ENCODE measurements at regions not wholly inside any gene's neighbourhood (a gene's known extent, or its start where the extent isn't known, plus 50 kb on each side); places are given as distances from the start of the nearest gene placed in this dataset.

DNA sequence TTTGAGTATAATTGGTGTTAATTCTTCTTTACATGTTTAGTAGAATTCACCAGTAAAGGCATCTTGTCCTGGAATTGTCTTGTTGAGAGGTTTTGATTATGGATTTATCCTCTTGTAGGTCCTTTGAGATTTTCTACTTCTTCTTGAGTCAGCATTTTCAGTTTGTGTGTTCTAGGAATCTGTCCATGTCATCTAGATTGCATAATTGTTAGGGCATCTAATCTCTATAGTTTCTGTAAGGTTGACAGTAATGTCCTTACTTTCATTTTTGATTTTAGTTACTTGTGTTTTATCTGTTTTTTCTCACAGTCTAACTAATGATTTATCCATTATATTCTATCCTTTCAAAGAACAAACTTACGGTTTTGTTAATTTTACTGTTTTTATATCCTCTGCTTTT lies 492.0 kb downstream of the FGF9 start (continued):
- TF ChIP-seq NR2C2 (CRISPR knock-in tag; IDR thresholded peaks at IDR 0.05), result no peak
- no peak for TF ChIP-seq NR2C2 (tag; IDR thresholded peaks at IDR 0.05)
- peak; percentile 48 for TF ChIP-seq MAFG (tag; conservative IDR thresholded peaks at IDR 0.05)
- TF ChIP-seq, protein P1, sequence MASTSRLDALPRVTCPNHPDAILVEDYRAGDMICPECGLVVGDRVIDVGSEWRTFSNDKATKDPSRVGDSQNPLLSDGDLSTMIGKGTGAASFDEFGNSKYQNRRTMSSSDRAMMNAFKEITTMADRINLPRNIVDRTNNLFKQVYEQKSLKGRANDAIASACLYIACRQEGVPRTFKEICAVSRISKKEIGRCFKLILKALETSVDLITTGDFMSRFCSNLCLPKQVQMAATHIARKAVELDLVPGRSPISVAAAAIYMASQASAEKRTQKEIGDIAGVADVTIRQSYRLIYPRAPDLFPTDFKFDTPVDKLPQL (IDR thresholded peaks at IDR 0.05; ENCODE audit: extremely low read depth, insufficient read length), result no peak
- TF ChIP-seq C11orf30 (IDR thresholded peaks at IDR 0.05; ENCODE audit: low read depth), result peak; percentile 35; the same call in 1 of the 2 replicates

DNA sequence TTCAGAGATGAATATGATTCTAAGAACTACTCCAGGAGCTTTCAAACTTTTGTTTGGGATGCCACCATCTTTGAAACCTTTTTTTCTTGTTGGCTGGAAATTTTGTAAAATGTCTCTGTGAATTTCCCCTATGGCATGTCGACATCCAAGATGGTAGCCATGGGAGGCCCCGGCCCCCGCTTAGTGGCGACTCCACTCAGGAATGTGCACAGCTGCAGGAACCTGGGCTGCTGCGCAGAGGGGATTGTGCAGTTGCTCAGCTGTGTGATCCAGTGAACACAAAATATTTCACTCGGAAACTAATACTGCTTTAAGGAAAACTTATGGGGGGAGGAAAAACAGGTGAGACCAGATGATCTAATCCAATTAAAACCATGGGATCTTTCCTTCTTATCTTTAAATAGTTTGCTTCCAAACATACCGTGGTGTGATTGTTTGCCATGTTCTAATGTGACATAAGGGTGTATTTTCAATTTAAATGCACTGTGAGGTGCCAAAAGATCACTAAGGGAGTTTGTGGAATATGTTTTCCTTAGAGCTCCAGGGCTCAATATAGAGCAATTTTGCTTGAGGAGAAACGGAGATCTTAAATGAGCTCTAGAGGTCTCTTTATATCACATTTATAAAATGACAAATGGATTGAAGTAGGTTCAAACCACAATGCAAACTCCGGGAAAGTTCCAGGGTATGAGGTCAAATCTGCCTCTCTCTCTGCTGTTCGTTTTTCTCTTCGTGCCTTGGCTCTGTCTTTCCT lies 497.7 kb downstream of the FGF9 start:
- intact Hi-C loops (cut with micrococcal nuclease), result no loop called here
- Histone ChIP-seq H3K9me1 (ENCODE audit: control insufficient read depth, insufficient read depth, low read length) (no peaks in the 10 kb centered on the region), H3K27me3 (ENCODE audit: control insufficient read depth in 2 of 2, insufficient read depth in 2 of 2, low read length in 2 of 2) (no peaks in the 10 kb centered on the region), H2AFZ (ENCODE audit: low read depth, low read length) (no peak overlapping the region), H3K9me3 (replicated peaks; ENCODE audit: control insufficient read depth, insufficient read depth, low read depth, low read length) (no peaks in the 10 kb centered on the region), H3K4me1 (replicated peaks in 1 of 2; ENCODE audit: control insufficient read depth in 2 of 2, insufficient read depth in 2 of 2, low read length in 2 of 2) (no peaks in the 10 kb centered on the region), H3K4me3 (no peak overlapping the region), H4K20me1 (replicated peaks; ENCODE audit: control insufficient read depth, insufficient read depth, low read length) (no peaks in the 10 kb centered on the region), H3K36me3 (ENCODE audit: control insufficient read depth, insufficient read depth, low read length) (no peaks in the 10 kb centered on the region), H3K79me2 (ENCODE audit: control insufficient read depth, insufficient read depth, low read length) (no peaks in the 10 kb centered on the region), H3K9ac (ENCODE audit: insufficient read depth in 1 of 2, low read depth in 2 of 2, low read length in 2 of 2) (no peak overlapping the region), H3K4me2 (ENCODE audit: insufficient read depth, low read length) (no peak overlapping the region), H3K27ac (ENCODE audit: extremely low read depth, low read depth, low read length) (no peak overlapping the region)
- in situ Hi-C loops (cut with MboI), result no loop called here
- no TSS peak for BruUV-seq (replicated peaks)
- no peak for DNase-seq (ENCODE audit: extremely low read depth in 1 of 4, low spot score in 3 of 4)
- 4% methylated on average over 7 of the region's 11 CpGs for WGBS (ENCODE audit: insufficient coverage, low coverage, missing lambda C conversion rate)
- ChIA-PET POLR2A (no interaction called here), CTCF (ENCODE audit: low intra/inter-chr PET ratio) (no interaction called here)
- no peak for FAIRE-seq
- no peak for TF ChIP-seq NEUROD1 (IDR thresholded peaks at IDR 0.05; ENCODE audit: borderline replicate concordance, low read depth, low read length, partially characterized antibody)
- TF ChIP-seq RNF219 (CRISPR knock-in tag; IDR thresholded peaks at IDR 0.05), result no peak
- TF ChIP-seq MCM7 (IDR thresholded peaks at IDR 0.05), result no peak
- TF ChIP-seq ZKSCAN8 (CRISPR knock-in tag; IDR thresholded peaks at IDR 0.05), result no peak
- no peak for TF ChIP-seq NKRF (IDR thresholded peaks at IDR 0.05; ENCODE audit: borderline replicate concordance)
- no peak for TF ChIP-seq ZFP36 (IDR thresholded peaks at IDR 0.05; ENCODE audit: low read depth, low read length, partially characterized antibody)
- TF ChIP-seq SMARCC2 (IDR thresholded peaks at IDR 0.05; ENCODE audit: low read depth), result no peak
- TF ChIP-seq, protein P2, sequence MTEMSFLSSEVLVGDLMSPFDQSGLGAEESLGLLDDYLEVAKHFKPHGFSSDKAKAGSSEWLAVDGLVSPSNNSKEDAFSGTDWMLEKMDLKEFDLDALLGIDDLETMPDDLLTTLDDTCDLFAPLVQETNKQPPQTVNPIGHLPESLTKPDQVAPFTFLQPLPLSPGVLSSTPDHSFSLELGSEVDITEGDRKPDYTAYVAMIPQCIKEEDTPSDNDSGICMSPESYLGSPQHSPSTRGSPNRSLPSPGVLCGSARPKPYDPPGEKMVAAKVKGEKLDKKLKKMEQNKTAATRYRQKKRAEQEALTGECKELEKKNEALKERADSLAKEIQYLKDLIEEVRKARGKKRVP (CRISPR knock-in tag; IDR thresholded peaks at IDR 0.05), result no peak
- ATAC-seq, result no peak
